Natural killer cell (primary cell): ENCODE measurements at regions not wholly inside any gene's neighbourhood (a gene's known extent, or its start where the extent isn't known, plus 50 kb on each side); places are given as distances from the start of the nearest gene placed in this dataset.

Experiments
- ATAC-seq, 3 donors: fragments of 150-1000 bp in 2 of 3; fragments of 200-7000 bp in 1 of 3; cut with Tn5 transposase; 1 replicate in 1 of 3; 2 replicates in 2 of 3; pipeline ENCODE4 v1.10.0; 2021; ENCODE audit warnings: mild to moderate bottlenecking in 2 of 3, moderate library complexity in 2 of 3
- DNase-seq, 2 donors: peaks; one replicate each; pipeline versions ENCODE4 v3.0.0 to v3.0.0-alpha.2; 2013 to 2021; ENCODE audit warnings: mixed read lengths in 1 of 2
- H3K27ac ChIP-seq: one replicate; pipeline ENCODE4 v1.5.1; 2013; ENCODE audit warnings: mild to moderate bottlenecking, low read length
- H3K27me3 ChIP-seq: one replicate; pipeline ENCODE4 v1.6.1; 2013; ENCODE audit warnings: low read length; ENCODE audit not compliant: control insufficient read depth, insufficient read depth
- H3K36me3 ChIP-seq: one replicate; pipeline ENCODE4 v1.6.1; 2013; ENCODE audit warnings: low read length; ENCODE audit not compliant: control insufficient read depth, insufficient read depth
- H3K4me1 ChIP-seq: one replicate; pipeline ENCODE4 v1.6.1; 2013; ENCODE audit warnings: low read length; ENCODE audit not compliant: control insufficient read depth, insufficient read depth
- H3K4me3 ChIP-seq: one replicate; pipeline ENCODE4 v1.5.1; 2013; ENCODE audit warnings: low read length
- H3K9me3 ChIP-seq: one replicate; pipeline ENCODE4 v1.6.1; 2013; ENCODE audit warnings: low read length; ENCODE audit not compliant: control insufficient read depth, insufficient read depth
- H3K27ac Mint-ChIP-seq, 2 donors: one replicate each; pipeline ENCODE4 v1.8.0; 2022; ENCODE audit warnings: mild to moderate bottlenecking in 2 of 2, mixed read lengths in 2 of 2, moderate library complexity in 1 of 2
- H3K27me3 Mint-ChIP-seq, 2 donors: one replicate each; pipeline ENCODE4 v1.8.0; 2022; ENCODE audit warnings: low read depth in 2 of 2, mixed read lengths in 2 of 2
- H3K36me3 Mint-ChIP-seq: one replicate; pipeline ENCODE4 v1.8.0; 2022; ENCODE audit warnings: mixed read lengths
- H3K4me1 Mint-ChIP-seq, 2 donors: one replicate each; pipeline ENCODE4 v1.8.0; 2022; ENCODE audit warnings: mixed read lengths in 2 of 2
- H3K4me3 Mint-ChIP-seq: one replicate; pipeline ENCODE4 v1.8.0; 2022; ENCODE audit warnings: mild to moderate bottlenecking, moderate library complexity, mixed read lengths
- H3K9me3 Mint-ChIP-seq, 2 donors: one replicate each; pipeline ENCODE4 v1.8.0; 2022; ENCODE audit warnings: mixed read lengths in 2 of 2
- CTCF ChIP-seq: fragments of 200-600 bp; IDR thresholded peaks from one replicate; pipeline ENCODE4 v1.8.0; 2022; ENCODE audit warnings: antibody characterized with exemption
- WGBS: methylation state at CpG from one replicate; pipeline ENCODE4 v1.1.7; 2013; ENCODE audit warnings: missing lambda C conversion rate; ENCODE audit not compliant: insufficient coverage; 5-methylcytosine and 5-hydroxymethylcytosine counted together
- intact Hi-C: fragments of 100-400 bp; cut with micrococcal nuclease; formaldehyde crosslinking; loops from one replicate; pipeline ENCODE4 v1.14.2; 2022

DNA sequence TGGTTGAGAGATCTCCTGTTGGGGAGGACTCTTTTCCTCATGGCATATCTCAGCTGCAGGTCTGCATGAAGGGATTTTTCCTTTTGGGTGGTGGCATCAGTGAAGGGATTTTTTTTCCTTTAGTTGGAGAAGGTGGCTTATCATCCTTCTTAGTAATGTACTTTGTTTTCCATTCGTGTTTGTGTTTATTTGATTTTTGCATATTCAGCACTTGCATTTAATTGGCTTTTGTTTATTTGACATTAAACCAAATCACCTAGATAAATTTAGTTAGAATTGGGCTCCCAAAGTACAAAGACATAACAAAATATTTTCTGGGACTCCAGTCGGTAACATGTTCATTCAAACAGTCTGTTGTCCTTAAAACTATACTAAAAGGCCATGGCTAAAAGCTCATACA is 56.2 kb upstream of the MANEA start:
- WGBS = 77% methylated on average over 1 of the region's 2 CpGs
- intact Hi-C loops = no loop called here
- DNase-seq (no peak), ATAC-seq (no peak)
- no peaks in the 10 kb centered on the region for H3K27me3 ChIP-seq
- no peaks in the 10 kb centered on the region for H3K36me3 ChIP-seq
- TF ChIP-seq CTCF = no peak
- no peaks in the 10 kb centered on the region for H3K4me1 ChIP-seq
- Mint-ChIP-seq H3K27ac (no peak overlapping the region), H3K27me3 (no peaks in the 10 kb centered on the region), H3K4me1 (no peaks in the 10 kb centered on the region), H3K9me3 (peaks cover 0 to 4% of the 10 kb centered on the region in 2 donors), H3K4me3 (no peak overlapping the region), H3K36me3 (no peaks in the 10 kb centered on the region)
- no peak overlapping the region for H3K4me3 ChIP-seq
- H3K9me3 ChIP-seq = no peaks in the 10 kb centered on the region
- no peak overlapping the region for H3K27ac ChIP-seq
